HL-60 (cell line): ENCODE measurements at regions not wholly inside any gene's neighbourhood (a gene's known extent, or its start where the extent isn't known, plus 50 kb on each side); places are given as distances from the start of the nearest gene placed in this dataset.

ENCODE experiments used
- CTCF ChIP-seq: IDR thresholded peaks from one replicate; pipeline ENCODE4 v1.5.1; 2011; ENCODE audit warnings: low read length, control low read depth, inconsistent platforms; ENCODE audit not compliant: insufficient read depth
- GABPA ChIP-seq: IDR thresholded peaks from 2 replicates; pipeline ENCODE4 v1.6.1; 2012; ENCODE audit warnings: low read depth
- POLR2AphosphoS5 ChIP-seq: IDR thresholded peaks from 2 replicates; pipeline ENCODE4 v1.6.1; 2012; ENCODE audit warnings: low read depth
- REST ChIP-seq: IDR thresholded peaks from 2 replicates; pipeline ENCODE4 v1.6.1; 2012; ENCODE audit warnings: low read depth; ENCODE audit not compliant: insufficient replicate concordance

GRCh38 chr13:55347528-55347927 is 1793.2 kb upstream of the PRR20A start:
- TF ChIP-seq CTCF, result no peak
- no peak for TF ChIP-seq REST
- no peak for TF ChIP-seq POLR2AphosphoS5
- no peak for TF ChIP-seq GABPA
